IMR-90 (cell line): ENCODE measurements at regions not wholly inside any gene's neighbourhood (a gene's known extent, or its start where the extent isn't known, plus 50 kb on each side); places are given as distances from the start of the nearest gene placed in this dataset.

ENCODE experiments used
- ATAC-seq: fragments of 200-7000 bp; cut with Tn5 transposase; 2 replicates; pipeline ENCODE4 v1.9.1; 2020; ENCODE audit warnings: low read depth, mild to moderate bottlenecking, moderate library complexity
- BruUV-seq: library from RNA; stranded (reverse); fragments of 400-500 nt; replicated peaks from 2 replicates; lab custom pipeline; 2021; lab: Mats Ljungman, UMichigan
- CTCF ChIA-PET: fragments of 300-600 bp; formaldehyde crosslinking; extraction: SDS; loops from one replicate; lab custom pipeline; 2021; ENCODE audit warnings: antibody characterized with exemption; lab: Yijun Ruan, JAX
- POLR2A ChIA-PET: fragments of 300-600 bp; sonication (Branson Sonifier 250); formaldehyde crosslinking; loops from one replicate; lab custom pipeline; 2022; ENCODE audit warnings: antibody characterized with exemption; ENCODE audit not compliant: unreplicated experiment; lab: Charles Lee
- DNase-seq: peaks from one replicate; pipeline ENCODE4 v3.0.0; 2013
- H2AFZ ChIP-seq: replicated peaks from 2 replicates; pipeline ENCODE3; 2013; ENCODE audit warnings: low read length, mild to moderate bottlenecking; ENCODE audit not compliant: poor library complexity
- H2AK5ac ChIP-seq: 2 replicates; pipeline ENCODE4 v1.6.1; 2013; ENCODE audit warnings: low read depth, low read length, inconsistent platforms
- H2AK9ac ChIP-seq: replicated peaks from 2 replicates; pipeline ENCODE3; 2013; ENCODE audit warnings: mild to moderate bottlenecking, low read depth, low read length, moderate library complexity; ENCODE audit not compliant: poor library complexity
- H2BK120ac ChIP-seq: 2 replicates; pipeline ENCODE4 v1.6.1; 2013; ENCODE audit warnings: low read depth, low read length, inconsistent platforms
- H2BK15ac ChIP-seq: 3 replicates; pipeline ENCODE4 v1.6.1; 2013; ENCODE audit warnings: low read depth, low read length, inconsistent platforms
- H2BK20ac ChIP-seq: 2 replicates; pipeline ENCODE4 v1.6.1; 2013; ENCODE audit warnings: low read depth, mild to moderate bottlenecking, inconsistent platforms, low read length, moderate library complexity
- H2BK5ac ChIP-seq: 2 replicates; pipeline ENCODE4 v1.6.1; 2013; ENCODE audit warnings: mild to moderate bottlenecking, low read depth, low read length, inconsistent platforms; ENCODE audit not compliant: poor library complexity, severe bottlenecking
- H3K14ac ChIP-seq: replicated peaks from 2 replicates; pipeline ENCODE4 v1.6.1; 2013; ENCODE audit warnings: low read depth, low read length, inconsistent platforms
- H3K18ac ChIP-seq: 2 replicates; pipeline ENCODE4 v1.6.1; 2013; ENCODE audit warnings: low read depth, low read length, control low read depth
- H3K23ac ChIP-seq: 2 replicates; pipeline ENCODE4 v1.6.1; 2013; ENCODE audit warnings: low read depth, low read length, inconsistent platforms
- H3K27ac ChIP-seq: 2 replicates; pipeline ENCODE4 v1.5.1; 2013; ENCODE audit warnings: mild to moderate bottlenecking, control low read depth, low read length; ENCODE audit not compliant: insufficient read depth
- H3K27me3 ChIP-seq: 2 replicates; pipeline ENCODE4 v1.6.1; 2013; ENCODE audit warnings: low read length; ENCODE audit not compliant: control insufficient read depth, insufficient read depth
- H3K36me3 ChIP-seq: 2 replicates; pipeline ENCODE4 v1.6.1; 2013; ENCODE audit warnings: low read length, mixed read lengths; ENCODE audit not compliant: control insufficient read depth, insufficient read depth
- H3K4ac ChIP-seq: 2 replicates; pipeline ENCODE4 v1.6.1; 2013; ENCODE audit warnings: low read depth, low read length, inconsistent platforms
- H3K4me1 ChIP-seq: 2 replicates; pipeline ENCODE4 v1.6.1; 2013; ENCODE audit warnings: low read length, mixed read lengths; ENCODE audit not compliant: control insufficient read depth, insufficient read depth
- H3K4me2 ChIP-seq: 2 replicates; pipeline ENCODE4 v1.6.1; 2013; ENCODE audit warnings: low read depth, mild to moderate bottlenecking, control low read depth, low read length, moderate library complexity
- H3K4me3 ChIP-seq: 2 replicates; pipeline ENCODE4 v1.5.1; 2013; ENCODE audit warnings: low read depth, mild to moderate bottlenecking, control low read depth, low read length, moderate library complexity; ENCODE audit not compliant: insufficient read depth
- H3K56ac ChIP-seq: 2 replicates; pipeline ENCODE4 v1.6.1; 2013; ENCODE audit warnings: low read length, inconsistent platforms; ENCODE audit not compliant: insufficient read depth; ENCODE audit errors: extremely low read depth
- H3K79me1 ChIP-seq, 2 experiments: 2 replicates each; pipeline ENCODE4 v1.6.1; 2013; ENCODE audit warnings: low read length in 2 of 2, inconsistent platforms in 1 of 2, low read depth in 1 of 2
- H3K9ac ChIP-seq: 2 replicates; pipeline ENCODE4 v1.6.1; 2013; ENCODE audit warnings: low read depth, low read length, control low read depth
- H3K9me1 ChIP-seq: 2 replicates; pipeline ENCODE4 v1.6.1; 2013; ENCODE audit warnings: low read length, inconsistent platforms; ENCODE audit not compliant: insufficient read depth
- H3K9me3 ChIP-seq: 2 replicates; pipeline ENCODE4 v1.6.1; 2013; ENCODE audit warnings: low read length; ENCODE audit not compliant: control insufficient read depth, insufficient read depth
- H4K20me1 ChIP-seq: 2 replicates; pipeline ENCODE4 v1.6.1; 2013; ENCODE audit warnings: low read length, inconsistent platforms; ENCODE audit not compliant: insufficient read depth
- H4K5ac ChIP-seq: 2 replicates; pipeline ENCODE4 v1.6.1; 2013; ENCODE audit warnings: mild to moderate bottlenecking, low read depth, low read length, control low read depth
- H4K8ac ChIP-seq, 2 experiments: 2 replicates each; pipeline ENCODE4 v1.6.1; 2013; ENCODE audit warnings: low read depth in 2 of 2, low read length in 2 of 2, control low read depth in 1 of 2, inconsistent platforms in 1 of 2
- H4K91ac ChIP-seq: 2 replicates; pipeline ENCODE4 v1.6.1; 2013; ENCODE audit warnings: low read depth, low read length, inconsistent platforms; ENCODE audit not compliant: insufficient read depth
- BHLHE40 ChIP-seq: fragments of 150-350 bp; IDR thresholded peaks from 2 replicates; pipeline ENCODE4 v1.6.1; 2016; ENCODE audit warnings: mild to moderate bottlenecking, low read depth, low read length
- CEBPB ChIP-seq: IDR thresholded peaks from 2 replicates; pipeline ENCODE4 v1.6.1; 2012; ENCODE audit warnings: low read depth, low read length, improper control_type of control experiment
- CHD1 ChIP-seq: IDR thresholded peaks from 2 replicates; pipeline ENCODE4 v1.6.1; 2012; ENCODE audit warnings: low read depth, low read length, improper control_type of control experiment
- ELK1 ChIP-seq: fragments of 150-350 bp; IDR thresholded peaks from 2 replicates; pipeline ENCODE4 v1.6.1; 2016; ENCODE audit warnings: low read depth, mild to moderate bottlenecking, low read length, moderate library complexity, borderline replicate concordance
- FOS ChIP-seq: fragments of 150-350 bp; IDR thresholded peaks from 2 replicates; pipeline ENCODE4 v1.6.1; 2016; ENCODE audit warnings: low read depth, low read length
- MAFK ChIP-seq: IDR thresholded peaks from 2 replicates; pipeline ENCODE4 v1.6.1; 2012; ENCODE audit warnings: low read depth, low read length, improper control_type of control experiment
- MAZ ChIP-seq: IDR thresholded peaks from 2 replicates; pipeline ENCODE4 v1.6.1; 2012; ENCODE audit warnings: low read depth, mild to moderate bottlenecking, low read length, improper control_type of control experiment, moderate library complexity, borderline replicate concordance
- MXI1 ChIP-seq: IDR thresholded peaks from 2 replicates; pipeline ENCODE4 v1.6.1; 2012; ENCODE audit warnings: low read depth, mild to moderate bottlenecking, low read length, moderate library complexity, borderline replicate concordance
- NFE2L2 ChIP-seq: fragments of 150-350 bp; IDR thresholded peaks from 2 replicates; pipeline ENCODE4 v1.6.1; 2016; ENCODE audit warnings: low read depth, mild to moderate bottlenecking, low read length
- POLR2A ChIP-seq: IDR thresholded peaks from 2 replicates; pipeline ENCODE4 v1.6.1; 2012; ENCODE audit warnings: mild to moderate bottlenecking, low read depth, low read length
- RAD21 ChIP-seq: IDR thresholded peaks from 2 replicates; pipeline ENCODE4 v1.6.1; 2012; ENCODE audit warnings: low read length, improper control_type of control experiment
- RCOR1 ChIP-seq: IDR thresholded peaks from 2 replicates; pipeline ENCODE4 v1.6.1; 2012; ENCODE audit warnings: mild to moderate bottlenecking, low read length, improper control_type of control experiment; ENCODE audit not compliant: insufficient replicate concordance
- RFX5 ChIP-seq: IDR thresholded peaks from 2 replicates; pipeline ENCODE4 v1.8.0; 2012; ENCODE audit warnings: low read depth, mild to moderate bottlenecking, low read length, moderate library complexity
- SMC3 ChIP-seq: fragments of 150-350 bp; IDR thresholded peaks from 2 replicates; pipeline ENCODE4 v1.6.1; 2016; ENCODE audit warnings: low read depth, mild to moderate bottlenecking, antibody characterized with exemption, low read length, moderate library complexity
- USF2 ChIP-seq: fragments of 150-350 bp; IDR thresholded peaks from 2 replicates; pipeline ENCODE4 v1.6.1; 2017; ENCODE audit warnings: mild to moderate bottlenecking, antibody characterized with exemption, low read length, low read depth
- WGBS, 2 experiments: methylation state at CpG; one replicate each; pipeline versions ENCODE4 v1.1.5 to v1.1.7; 2013; ENCODE audit warnings: missing lambda C conversion rate in 2 of 2; ENCODE audit not compliant: insufficient read length in 1 of 2; ENCODE audit errors: extremely low coverage in 2 of 2; 5-methylcytosine and 5-hydroxymethylcytosine counted together
- dilution Hi-C: fragments of 300-500 bp; cut with HindIII; formaldehyde crosslinking; loops from one replicate; pipeline ENCODE4 v1.14.3; 2018; ENCODE audit warnings: low sequenced_read_pairs; ENCODE audit not compliant: unreplicated experiment
- in situ Hi-C: fragments of 300-500 bp; cut with MboI; formaldehyde crosslinking; loops from 3 replicates; pipeline ENCODE4 v1.14.3; 2019; ENCODE audit warnings: low sequenced_read_pairs, inconsistent platforms, mixed read lengths
- intact Hi-C: fragments of 100-400 bp; cut with micrococcal nuclease; formaldehyde crosslinking; loops from 2 replicates; pipeline ENCODE4 v1.10.0; 2022
- TF ChIP-seq, protein P1 (sequence below): conservative IDR thresholded peaks from 2 replicates; pipeline ENCODE4 v1.5.1; 2012; ENCODE audit warnings: mild to moderate bottlenecking, low read depth, low read length, improper control_type of control experiment

DNA sequence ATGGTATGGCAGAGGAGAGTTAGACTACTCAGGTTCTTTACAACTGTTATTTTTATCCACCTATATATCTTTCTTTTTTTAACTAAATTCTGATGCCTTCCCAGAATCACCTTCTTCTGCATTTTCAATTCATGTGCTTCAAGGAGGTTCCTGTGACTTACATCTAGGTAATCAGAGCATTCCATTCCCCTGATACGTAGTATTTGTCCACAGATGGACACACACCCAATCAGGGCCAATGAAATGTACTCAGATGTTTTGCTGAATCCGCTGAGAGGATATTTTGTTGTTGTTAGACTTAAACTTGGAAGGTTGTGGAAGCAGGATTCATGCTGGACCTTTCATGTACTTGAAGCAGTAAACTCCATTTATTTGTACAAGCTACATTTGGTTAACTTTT lies 159.4 kb upstream of the FER start:
- no CpG with 5 or more reads among the region's 2 CpGs for WGBS, 2 experiments

More for the DNA sequence above, 159.4 kb upstream of the FER start:
- no peaks in the 10 kb centered on the region for H3K79me1 ChIP-seq
- POLR2A ChIA-PET: no interaction called here
- H3K14ac ChIP-seq: no peak overlapping the region
- no peak overlapping the region for H3K4ac ChIP-seq
- H4K20me1 ChIP-seq: no peaks in the 10 kb centered on the region
- in situ Hi-C loops: no loop called here
- H2BK120ac ChIP-seq: no peak overlapping the region
- H3K56ac ChIP-seq: no peak overlapping the region
- CTCF ChIA-PET: no interaction called here
- H3K9me3 ChIP-seq: no peaks in the 10 kb centered on the region
- no peak overlapping the region for H4K91ac ChIP-seq
- ATAC-seq (no peak), DNase-seq (no peak)
- no TSS peak for BruUV-seq
- no peak overlapping the region for H3K18ac ChIP-seq
- no peak overlapping the region for H2BK5ac ChIP-seq
- H2BK20ac ChIP-seq: no peak overlapping the region
- no peak overlapping the region for H4K8ac ChIP-seq
- H3K4me3 ChIP-seq: no peak overlapping the region
- H3K27me3 ChIP-seq: no peaks in the 10 kb centered on the region; the same call in 1 of the 2 replicates
- no peak overlapping the region for H3K9ac ChIP-seq
- H3K36me3 ChIP-seq: no peaks in the 10 kb centered on the region
- H4K5ac ChIP-seq: no peak overlapping the region
- H3K23ac ChIP-seq: no peak overlapping the region
- TF ChIP-seq MXI1: no peak
- no peak for TF ChIP-seq ELK1
- TF ChIP-seq POLR2A: no peak
- no peak for TF ChIP-seq MAZ
- no peak for TF ChIP-seq SMC3
- TF ChIP-seq USF2: no peak
- TF ChIP-seq, protein P1, sequence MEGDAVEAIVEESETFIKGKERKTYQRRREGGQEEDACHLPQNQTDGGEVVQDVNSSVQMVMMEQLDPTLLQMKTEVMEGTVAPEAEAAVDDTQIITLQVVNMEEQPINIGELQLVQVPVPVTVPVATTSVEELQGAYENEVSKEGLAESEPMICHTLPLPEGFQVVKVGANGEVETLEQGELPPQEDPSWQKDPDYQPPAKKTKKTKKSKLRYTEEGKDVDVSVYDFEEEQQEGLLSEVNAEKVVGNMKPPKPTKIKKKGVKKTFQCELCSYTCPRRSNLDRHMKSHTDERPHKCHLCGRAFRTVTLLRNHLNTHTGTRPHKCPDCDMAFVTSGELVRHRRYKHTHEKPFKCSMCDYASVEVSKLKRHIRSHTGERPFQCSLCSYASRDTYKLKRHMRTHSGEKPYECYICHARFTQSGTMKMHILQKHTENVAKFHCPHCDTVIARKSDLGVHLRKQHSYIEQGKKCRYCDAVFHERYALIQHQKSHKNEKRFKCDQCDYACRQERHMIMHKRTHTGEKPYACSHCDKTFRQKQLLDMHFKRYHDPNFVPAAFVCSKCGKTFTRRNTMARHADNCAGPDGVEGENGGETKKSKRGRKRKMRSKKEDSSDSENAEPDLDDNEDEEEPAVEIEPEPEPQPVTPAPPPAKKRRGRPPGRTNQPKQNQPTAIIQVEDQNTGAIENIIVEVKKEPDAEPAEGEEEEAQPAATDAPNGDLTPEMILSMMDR: no peak
- TF ChIP-seq NFE2L2: no peak
- TF ChIP-seq CEBPB: no peak
- no peak for TF ChIP-seq RAD21
- no peak for TF ChIP-seq FOS
- TF ChIP-seq RCOR1: no peak
- TF ChIP-seq BHLHE40: no peak
- TF ChIP-seq RFX5: no peak
- no peak for TF ChIP-seq CHD1
- TF ChIP-seq MAFK: no peak
- H3K27ac ChIP-seq: no peak overlapping the region
- no peaks in the 10 kb centered on the region for H3K9me1 ChIP-seq
- H3K4me1 ChIP-seq: no peaks in the 10 kb centered on the region
- no peak overlapping the region for H2AK5ac ChIP-seq
- H3K4me2 ChIP-seq: no peak overlapping the region
- intact Hi-C loops: no loop called here
- no peak overlapping the region for H2AK9ac ChIP-seq
- no peak overlapping the region for H2AFZ ChIP-seq
- H2BK15ac ChIP-seq: no peak overlapping the region
- dilution Hi-C loops: no loop called here
